Raji (cell line): ENCODE measurements at regions not wholly inside any gene's neighbourhood (a gene's known extent, or its start where the extent isn't known, plus 50 kb on each side); places are given as distances from the start of the nearest gene placed in this dataset.

Experiments
- POLR2A ChIP-seq: IDR thresholded peaks from 2 replicates; pipeline ENCODE4 v1.6.1; 2011; ENCODE audit warnings: low read depth, low read length, control low read depth; ENCODE audit not compliant: insufficient read depth

DNA sequence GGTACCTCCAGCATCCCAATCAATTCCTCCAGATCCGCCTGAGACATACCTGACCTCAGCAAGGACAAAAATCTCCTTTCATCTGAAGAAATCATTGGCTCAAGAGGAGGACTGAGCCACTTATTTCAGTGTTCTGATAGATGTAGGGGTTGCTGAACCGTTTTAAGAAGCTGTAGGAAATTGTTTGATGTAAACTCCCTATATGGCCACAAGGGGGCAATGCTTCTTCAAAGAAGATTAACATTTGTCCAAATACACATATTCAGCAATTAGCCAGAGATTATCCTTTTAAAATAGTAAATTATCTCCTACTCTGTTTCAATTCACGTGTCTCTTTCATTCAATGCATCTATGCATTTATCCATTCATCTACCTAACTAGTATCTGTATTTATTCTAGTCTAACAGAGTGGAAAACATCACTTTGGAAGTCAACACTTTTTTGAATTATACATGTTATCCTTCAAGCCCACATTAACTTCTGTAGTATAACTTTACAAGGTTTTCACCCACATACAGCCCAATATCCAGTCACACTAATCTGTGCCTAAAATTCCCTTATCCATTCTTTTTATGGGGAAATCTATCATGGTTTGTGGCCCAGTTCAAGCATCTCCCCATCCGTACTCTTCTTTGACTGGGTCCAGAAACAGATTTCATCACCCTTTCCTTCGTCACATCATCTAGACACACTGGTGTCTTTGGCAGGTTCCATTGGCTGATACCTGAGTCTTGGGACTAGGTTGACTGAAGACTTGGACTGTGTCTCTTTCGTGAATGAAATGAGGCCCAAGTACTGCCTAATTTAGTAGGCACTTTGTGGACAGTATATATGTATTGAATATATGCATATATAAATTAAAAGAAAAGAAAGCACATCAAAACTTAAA lies 411.0 kb upstream of the OR4E1 start:
- no peak for TF ChIP-seq POLR2A

DNA sequence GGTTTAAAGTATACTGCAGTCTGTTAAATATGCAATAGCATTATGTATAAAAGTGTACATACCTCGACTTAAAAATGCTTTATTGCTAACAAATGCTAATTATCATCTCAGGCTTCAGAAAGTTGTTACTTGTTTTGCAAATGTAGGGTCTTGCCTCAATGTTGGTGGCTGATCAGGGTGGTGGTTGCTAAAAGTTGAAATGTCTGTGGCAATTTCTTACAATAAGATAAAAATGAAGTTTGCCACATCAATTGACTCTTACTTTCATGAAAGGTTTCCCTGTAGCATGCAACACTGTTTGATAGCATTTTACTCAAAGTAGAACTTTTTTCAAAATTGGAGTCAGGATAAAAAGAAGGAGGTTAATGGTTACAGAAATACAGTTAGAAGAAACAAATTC lies 407.7 kb upstream of the OR4E1 start:
- no peak for TF ChIP-seq POLR2A

DNA sequence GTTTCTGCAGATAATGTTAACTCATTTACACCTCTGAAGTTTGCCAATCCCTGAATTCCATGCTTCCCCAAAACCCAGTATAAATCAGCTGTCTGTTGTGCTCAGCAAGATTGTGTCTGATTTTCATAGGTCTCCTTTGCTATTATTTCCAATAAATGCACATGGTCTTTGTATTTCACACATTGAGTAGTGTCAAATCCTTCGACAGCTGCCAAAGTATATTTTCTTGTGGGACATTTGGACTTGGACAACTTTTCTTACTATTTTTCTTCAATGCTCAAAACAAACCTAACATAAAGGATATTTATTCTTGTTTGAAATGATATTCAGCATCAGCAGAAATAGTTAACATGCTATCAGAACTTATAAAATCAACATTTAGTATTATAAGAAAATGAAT lies 406.1 kb upstream of the OR4E1 start:
- no peak for TF ChIP-seq POLR2A

DNA sequence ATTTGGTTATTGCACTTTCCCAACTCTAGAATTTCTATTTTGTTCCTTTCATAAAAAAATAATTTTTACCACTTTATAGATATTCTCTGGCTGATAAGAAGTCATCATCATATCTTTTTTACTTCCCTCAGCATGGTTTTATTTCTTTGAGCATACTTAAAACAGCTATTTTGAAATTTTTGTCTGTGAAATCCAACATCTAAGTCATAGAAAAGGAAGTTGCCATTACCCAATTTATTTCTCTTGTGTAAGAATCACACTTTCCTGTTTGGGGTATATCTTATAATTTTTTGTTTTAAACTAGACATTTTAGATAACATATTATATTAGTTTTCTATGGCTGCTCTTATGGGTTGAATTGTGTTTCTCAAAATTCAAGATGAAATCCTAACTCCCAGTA lies 400.2 kb upstream of the OR4E1 start:
- no peak for TF ChIP-seq POLR2A

DNA sequence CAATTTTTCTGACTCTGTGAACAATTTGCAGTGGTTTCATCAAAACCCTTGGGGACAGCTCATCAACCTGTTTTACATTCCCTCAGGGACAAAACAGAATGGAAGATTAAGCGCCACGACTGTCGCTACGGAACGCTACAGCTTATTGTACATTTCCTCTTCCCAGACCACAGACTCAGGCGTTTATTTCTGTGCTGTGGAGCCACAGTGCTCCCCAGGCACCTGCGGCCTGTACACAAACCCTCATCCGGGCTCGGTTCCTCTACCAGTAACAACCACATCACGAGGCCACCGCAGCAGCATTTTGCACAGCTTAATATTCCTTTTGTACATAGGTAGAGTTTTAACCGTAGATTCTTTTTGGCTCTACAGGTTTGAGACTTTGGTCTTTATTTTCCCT lies 397.4 kb upstream of the OR4E1 start:
- no peak for TF ChIP-seq POLR2A

DNA sequence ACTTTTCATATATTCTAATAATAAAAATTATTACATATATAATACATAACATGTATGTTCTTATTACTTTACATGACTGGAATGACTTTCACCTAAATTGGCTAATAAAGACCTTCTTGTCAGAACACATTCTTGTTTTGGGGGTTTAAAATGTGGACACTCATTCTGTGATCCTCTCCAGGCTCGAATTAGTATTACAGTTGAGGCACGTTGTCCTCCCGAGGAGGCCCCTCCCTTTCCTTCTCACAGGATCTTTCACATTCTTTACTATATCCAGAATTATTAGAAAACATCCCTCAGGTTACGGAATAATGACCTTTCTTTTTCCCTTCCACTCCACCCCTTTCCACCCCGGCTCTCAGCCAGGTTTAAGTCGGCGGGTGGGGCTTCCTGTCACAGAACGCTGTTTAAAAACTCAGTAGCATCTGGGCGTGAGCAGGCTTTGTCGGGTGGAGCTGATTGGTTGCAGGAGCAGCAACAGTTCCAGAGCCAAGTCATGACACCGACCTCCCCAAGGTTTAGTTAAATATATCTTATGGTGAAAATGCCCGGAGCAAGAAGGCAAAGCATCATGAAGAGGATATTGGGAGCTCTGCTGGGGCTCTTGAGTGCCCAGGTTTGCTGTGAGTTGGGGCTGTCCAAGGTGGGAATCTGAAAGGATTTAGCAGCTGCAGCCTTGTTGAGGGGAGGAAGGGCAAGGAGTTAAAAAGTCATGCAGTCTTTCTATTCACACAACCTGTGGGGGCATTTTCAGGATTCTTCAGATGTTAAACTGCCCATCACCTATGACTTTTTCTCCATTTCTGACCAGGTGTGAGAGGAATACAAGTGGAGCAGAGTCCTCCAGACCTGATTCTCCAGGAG lies 396.7 kb upstream of the OR4E1 start:
- TF ChIP-seq POLR2A, result no peak

DNA sequence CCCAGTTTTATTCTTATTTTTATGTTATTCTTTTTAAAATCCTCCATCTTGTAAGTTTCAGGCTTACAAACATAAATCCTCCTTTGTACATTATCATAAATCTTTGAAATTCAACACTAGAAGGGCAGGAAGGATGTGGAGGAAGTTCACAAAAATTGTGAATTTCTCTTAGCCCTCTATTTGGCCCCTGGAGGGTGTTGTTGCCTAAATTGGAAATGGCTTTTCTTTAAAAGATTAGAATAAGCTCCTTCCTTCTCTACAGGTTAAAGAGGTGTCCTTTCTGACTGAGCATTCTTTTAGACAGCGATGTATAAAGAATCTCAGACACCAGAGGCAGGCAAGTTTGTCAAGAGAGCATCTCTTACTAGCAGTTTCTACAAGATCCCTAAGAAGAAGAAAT lies 391.7 kb upstream of the OR4E1 start:
- TF ChIP-seq POLR2A, result no peak

DNA sequence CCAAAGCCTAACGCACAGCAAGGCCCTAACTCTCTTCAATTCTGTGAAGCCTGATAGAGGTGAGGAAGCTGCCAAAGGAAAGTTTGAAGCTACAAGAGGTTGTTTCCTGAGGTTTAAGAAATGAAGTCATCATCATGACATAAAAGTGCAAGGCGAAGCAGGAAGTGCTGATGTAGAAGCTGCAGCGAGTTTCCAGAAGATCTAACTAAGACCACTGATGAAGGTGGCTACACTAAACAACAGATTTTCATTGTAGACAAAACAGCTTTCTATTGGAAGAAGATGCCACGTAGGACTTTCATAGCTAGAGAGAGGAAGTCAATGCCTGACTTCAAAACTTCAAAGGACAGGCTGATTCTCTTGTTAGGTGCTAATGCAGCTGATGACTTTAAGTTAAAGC lies 385.6 kb upstream of the OR4E1 start:
- TF ChIP-seq POLR2A, result no peak

DNA sequence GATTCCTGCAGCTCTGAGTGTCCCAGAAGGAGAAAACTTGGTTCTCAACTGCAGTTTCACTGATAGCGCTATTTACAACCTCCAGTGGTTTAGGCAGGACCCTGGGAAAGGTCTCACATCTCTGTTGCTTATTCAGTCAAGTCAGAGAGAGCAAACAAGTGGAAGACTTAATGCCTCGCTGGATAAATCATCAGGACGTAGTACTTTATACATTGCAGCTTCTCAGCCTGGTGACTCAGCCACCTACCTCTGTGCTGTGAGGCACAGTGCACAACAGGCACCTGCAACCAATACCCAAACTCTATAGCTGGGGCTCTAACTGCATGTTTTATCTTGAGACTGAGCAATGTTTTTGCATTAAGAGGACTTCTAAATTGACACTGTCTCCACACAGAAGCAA lies 379.2 kb upstream of the OR4E1 start:
- TF ChIP-seq POLR2A, result no peak

DNA sequence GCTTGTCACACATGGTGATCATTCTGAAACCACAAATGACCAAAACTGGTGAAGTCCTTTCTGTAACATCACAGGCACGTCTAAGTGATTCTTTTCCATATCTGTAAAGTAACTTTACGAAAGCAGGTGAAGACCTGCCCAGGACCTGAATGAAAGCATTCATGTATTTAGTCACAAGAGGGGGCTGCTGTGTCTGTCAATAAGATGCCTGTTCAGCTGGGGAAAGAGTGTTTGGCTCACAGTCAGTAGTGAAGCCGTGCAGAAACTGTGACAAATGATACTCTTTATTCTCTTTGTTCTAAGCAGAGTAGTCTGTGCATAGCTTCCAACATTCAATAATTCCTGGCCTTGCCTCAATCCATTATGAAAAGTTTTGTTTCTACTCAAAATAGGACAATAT lies 373.5 kb upstream of the OR4E1 start:
- no peak for TF ChIP-seq POLR2A

DNA sequence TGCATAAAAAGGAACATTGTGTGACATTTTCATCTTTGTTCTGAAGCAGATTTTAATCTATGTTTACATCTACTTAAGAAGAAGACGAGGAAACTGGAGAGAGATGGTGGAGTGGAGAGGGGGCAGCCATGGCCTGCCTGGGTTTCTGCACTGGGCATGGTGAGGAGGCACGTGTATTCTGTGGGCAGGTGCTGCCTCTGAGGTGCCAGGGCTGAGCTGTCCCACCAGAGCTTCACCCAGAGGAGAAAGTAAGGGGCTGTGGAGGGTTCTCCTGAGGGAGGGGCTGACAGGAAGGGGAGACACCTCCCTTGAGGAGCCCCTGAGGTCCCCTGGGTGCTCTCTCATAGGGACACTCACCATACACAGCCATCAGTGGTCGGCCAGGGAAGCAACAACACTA lies 372.4 kb upstream of the OR4E1 start:
- TF ChIP-seq POLR2A, result no peak

DNA sequence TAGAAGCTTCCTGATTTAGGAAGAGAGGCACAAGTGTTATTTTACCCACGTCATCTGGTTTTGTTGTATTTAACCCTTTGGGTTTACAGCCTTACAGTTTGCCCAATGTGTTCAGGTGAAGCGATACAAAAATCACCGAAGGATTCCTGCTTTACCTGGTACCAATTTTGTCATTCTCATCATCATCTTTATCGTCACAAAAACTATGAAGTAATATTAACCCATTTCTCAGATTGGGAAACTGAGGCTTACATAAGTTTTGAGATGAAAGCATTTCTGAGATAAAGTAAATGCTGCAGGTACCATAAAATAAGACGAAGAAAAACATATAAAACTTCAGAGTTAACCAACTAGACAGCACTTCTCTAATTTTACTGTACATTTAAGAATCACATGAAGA lies 370.6 kb upstream of the OR4E1 start:
- no peak for TF ChIP-seq POLR2A

DNA sequence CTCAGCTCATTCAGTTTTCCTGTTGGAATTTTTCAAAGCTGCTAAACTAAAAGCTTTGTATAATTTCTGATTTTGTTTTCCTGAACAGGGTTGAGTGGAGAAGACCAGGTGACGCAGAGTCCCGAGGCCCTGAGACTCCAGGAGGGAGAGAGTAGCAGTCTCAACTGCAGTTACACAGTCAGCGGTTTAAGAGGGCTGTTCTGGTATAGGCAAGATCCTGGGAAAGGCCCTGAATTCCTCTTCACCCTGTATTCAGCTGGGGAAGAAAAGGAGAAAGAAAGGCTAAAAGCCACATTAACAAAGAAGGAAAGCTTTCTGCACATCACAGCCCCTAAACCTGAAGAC lies 367.1 kb upstream of the OR4E1 start:
- no peak for TF ChIP-seq POLR2A

DNA sequence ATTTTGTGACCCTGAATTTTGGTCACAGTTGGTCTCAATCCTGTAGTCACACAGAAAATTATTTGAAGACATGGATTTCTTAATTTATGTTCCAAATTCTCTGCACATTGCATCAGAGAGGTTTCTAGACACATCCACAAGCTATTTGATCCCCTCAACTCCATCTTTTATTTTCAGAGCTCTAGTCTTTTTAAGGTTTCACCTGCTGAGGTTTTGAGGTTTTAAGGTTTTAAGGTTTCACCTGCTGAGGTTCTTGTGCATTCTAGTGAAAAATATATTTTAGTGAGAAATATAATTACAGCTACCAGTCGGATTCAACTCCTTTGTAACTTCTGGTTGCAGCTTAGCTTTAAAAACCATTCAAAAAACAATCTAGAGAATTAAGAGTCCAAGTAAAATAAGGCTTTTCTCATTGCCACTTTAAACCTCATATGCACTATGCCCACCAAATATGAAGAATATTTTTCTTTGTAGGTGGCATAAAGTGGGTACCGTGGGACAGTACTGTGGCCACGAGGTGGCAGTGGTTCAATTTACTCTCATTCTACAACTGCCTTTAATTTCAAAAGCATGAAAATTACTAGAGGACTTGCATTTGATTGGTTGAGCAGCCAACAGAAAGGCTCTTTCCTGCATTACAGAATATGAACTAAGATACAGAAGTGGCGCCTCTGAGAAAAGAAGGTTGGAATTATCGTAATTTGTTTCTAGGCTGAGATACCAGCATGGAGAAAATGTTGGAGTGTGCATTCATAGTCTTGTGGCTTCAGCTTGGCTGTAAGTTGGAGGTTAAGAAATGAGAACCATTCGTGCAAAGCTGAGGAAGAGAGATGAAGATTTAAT lies 366.5 kb upstream of the OR4E1 start:
- TF ChIP-seq POLR2A, result no peak

DNA sequence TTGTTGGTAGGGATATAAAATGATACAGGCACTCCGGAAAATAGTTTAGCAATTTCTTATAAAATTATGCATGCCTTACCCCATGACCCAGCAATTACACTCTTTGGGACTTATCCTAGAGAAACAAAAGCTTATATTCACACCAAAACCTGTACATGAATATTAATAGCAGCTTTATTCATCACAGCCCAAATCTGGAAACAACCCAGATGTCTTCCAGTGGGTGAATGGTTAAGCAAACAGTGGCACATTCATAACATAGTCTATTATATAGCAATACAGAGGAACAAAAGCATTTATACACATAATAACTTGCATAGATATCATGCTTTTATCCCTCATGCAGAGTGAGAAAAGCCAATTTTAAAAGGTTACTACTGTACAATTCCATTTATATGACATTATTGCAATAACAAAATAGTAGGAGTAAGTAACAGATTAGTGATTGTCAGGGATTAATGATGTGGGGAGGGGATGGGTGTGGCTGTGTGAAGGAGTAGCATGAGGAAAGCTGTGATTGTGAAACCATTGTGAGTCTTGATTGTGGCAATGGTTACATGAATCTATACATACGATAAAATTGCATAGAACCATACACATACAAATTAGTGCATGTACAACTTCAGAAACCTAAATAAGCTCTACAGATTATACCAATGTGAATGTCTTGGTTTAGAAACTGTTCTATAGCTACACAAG lies 363.1 kb upstream of the OR4E1 start:
- no peak for TF ChIP-seq POLR2A
